ELF-1 (cell line): ENCODE measurements at regions not wholly inside any gene's neighbourhood (a gene's known extent, or its start where the extent isn't known, plus 50 kb on each side); places are given as distances from the start of the nearest gene placed in this dataset.
"Not testable (repeated sequence)": the region's sequence is repeated elsewhere in the genome, so short reads cannot be mapped to it uniquely, and the experiment has no call there.

ENCODE experiments used
- DNase-seq: peaks from one replicate; pipeline ENCODE4 v3.0.0-alpha.2; 2016; ENCODE audit warnings: low read depth, low spot score

GRCh38 chr6:81130061-81130460 is 622.4 kb downstream of the TENT5A start:
- DNase-seq, result no peak

GRCh38 chr6:81128671-81129070 is 623.8 kb downstream of the TENT5A start:
- DNase-seq, result no peak

GRCh38 chr6:81126150-81126549 is 626.3 kb downstream of the TENT5A start:
- DNase-seq, result no peak

- DNase-seq, result no peak
These were observed 632.2 kb downstream of the TENT5A start for GRCh38 chr6:81120280-81120679.

- no peak for DNase-seq
These were observed 646.5 kb downstream of the TENT5A start for GRCh38 chr6:81105998-81106397.

- DNase-seq, result no peak
These were observed 654.2 kb downstream of the TENT5A start for GRCh38 chr6:81098109-81098814.

- DNase-seq, result not testable (repeated sequence)
These were observed 656.0 kb downstream of the TENT5A start for GRCh38 chr6:81096464-81096863.

GRCh38 chr6:81093051-81093450 is 659.4 kb downstream of the TENT5A start:
- no peak for DNase-seq

- no peak for DNase-seq
These were observed 664.3 kb downstream of the TENT5A start for GRCh38 chr6:81088145-81088544.

- no peak for DNase-seq
These were observed 665.5 kb downstream of the TENT5A start for GRCh38 chr6:81086991-81087390.

GRCh38 chr6:81085431-81085790 is 667.1 kb downstream of the TENT5A start:
- DNase-seq, result no peak

- no peak for DNase-seq
These were observed 667.6 kb downstream of the TENT5A start for GRCh38 chr6:81084776-81085430.

- DNase-seq, result peak; percentile 41
These were observed 676.5 kb downstream of the TENT5A start for GRCh38 chr6:81075974-81076373.

- DNase-seq, result no peak
These were observed 679.2 kb downstream of the TENT5A start for GRCh38 chr6:81073318-81073717.

- DNase-seq, result no peak
These were observed 681.4 kb downstream of the TENT5A start for GRCh38 chr6:81071121-81071520.

GRCh38 chr6:81067057-81067456 is 685.4 kb downstream of the TENT5A start:
- no peak for DNase-seq

GRCh38 chr6:81063891-81064290 is 688.6 kb downstream of the TENT5A start:
- no peak for DNase-seq

GRCh38 chr6:81054036-81054435 is 698.4 kb downstream of the TENT5A start:
- DNase-seq, result no peak

GRCh38 chr6:81051952-81052351 is 700.5 kb downstream of the TENT5A start:
- DNase-seq, result no peak

- DNase-seq, result no peak
These were observed 702.9 kb downstream of the TENT5A start for GRCh38 chr6:81049425-81050042.

- no peak for DNase-seq
These were observed 721.1 kb downstream of the TENT5A start for GRCh38 chr6:81031416-81031815.

- no peak for DNase-seq
These were observed 726.4 kb downstream of the TENT5A start for GRCh38 chr6:81026041-81026553.

GRCh38 chr6:81023709-81024108 is 728.8 kb downstream of the TENT5A start:
- DNase-seq, result no peak
